GM12874 (cell line): ENCODE measurements at regions not wholly inside any gene's neighbourhood (a gene's known extent, or its start where the extent isn't known, plus 50 kb on each side); places are given as distances from the start of the nearest gene placed in this dataset.

Experiments
- CTCF ChIP-seq: IDR thresholded peaks from 2 replicates; pipeline ENCODE4 v1.5.1; 2011; ENCODE audit warnings: low read depth, mild to moderate bottlenecking, control low read depth, low read length, moderate library complexity; ENCODE audit not compliant: insufficient read depth

GRCh38 chr14:53399057-53399456 is 245.9 kb upstream of the DDHD1 start:
- no peak for TF ChIP-seq CTCF

- no peak for TF ChIP-seq CTCF
Measured at GRCh38 chr14:53398616-53399015, 245.5 kb upstream of the DDHD1 start.

- no peak for TF ChIP-seq CTCF
Measured at GRCh38 chr14:53391631-53392285, 238.6 kb upstream of the DDHD1 start.

- TF ChIP-seq CTCF = no peak
Measured at GRCh38 chr14:53391156-53391555, 238.0 kb upstream of the DDHD1 start.

GRCh38 chr14:53390008-53390407 is 236.9 kb upstream of the DDHD1 start:
- TF ChIP-seq CTCF = no peak

- no peak for TF ChIP-seq CTCF
Measured at GRCh38 chr14:53389202-53389601, 236.1 kb upstream of the DDHD1 start.

- no peak for TF ChIP-seq CTCF
Measured at GRCh38 chr14:53386362-53386761, 233.2 kb upstream of the DDHD1 start.
